HG03280 (cell line): ENCODE measurements at regions not wholly inside any gene's neighbourhood (a gene's known extent, or its start where the extent isn't known, plus 50 kb on each side); places are given as distances from the start of the nearest gene placed in this dataset.
"Not testable (repeated sequence)": the region's sequence is repeated elsewhere in the genome, so short reads cannot be mapped to it uniquely, and the experiment has no call there.

ENCODE experiments used
- ATAC-seq: cut with Tn5 transposase; IDR thresholded peaks from one replicate; pipeline ENCODE4 v1.9.1; 2021; ENCODE audit warnings: mild to moderate bottlenecking, moderate library complexity; ENCODE audit not compliant: unreplicated experiment

DNA sequence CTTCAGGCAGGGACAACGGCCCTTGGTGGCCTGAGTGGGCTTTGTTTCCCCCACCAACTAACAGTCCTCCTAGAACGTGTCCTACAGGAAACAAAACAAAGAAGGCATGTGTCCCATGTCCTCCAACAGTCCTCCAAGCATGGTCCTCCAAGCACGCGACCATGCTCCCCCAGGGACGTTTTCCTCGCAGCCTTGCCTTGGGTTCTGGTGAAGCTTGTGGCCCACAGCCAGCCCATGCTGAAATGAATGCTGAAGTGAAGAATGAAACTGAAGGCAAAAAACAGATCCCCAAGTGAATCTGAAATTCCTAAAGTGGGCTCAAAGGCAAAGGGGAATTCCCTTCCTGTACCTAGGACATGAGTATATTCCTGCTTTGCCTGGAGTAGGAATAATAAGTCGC lies 176.6 kb downstream of the JCAD start:
- ATAC-seq, result no peak

DNA sequence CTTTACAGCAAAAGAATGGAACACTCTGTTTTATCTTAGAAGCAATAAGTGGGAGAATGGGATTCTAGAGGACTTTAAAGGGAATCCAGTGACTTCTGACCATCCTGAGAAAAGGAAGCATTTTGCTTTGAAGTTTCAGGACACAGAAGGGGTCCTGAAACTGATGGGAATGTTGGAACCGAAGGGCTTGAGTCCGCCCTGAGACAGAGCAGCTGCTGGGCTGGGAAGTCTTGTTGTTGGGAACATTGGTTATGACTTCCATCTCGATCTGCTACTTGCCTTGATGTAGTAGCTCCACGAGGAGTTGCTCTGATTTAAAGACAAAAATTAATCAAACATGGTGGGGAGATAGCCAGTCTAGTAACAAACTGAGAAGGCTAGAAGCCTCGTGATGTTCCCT lies 177.6 kb downstream of the JCAD start:
- ATAC-seq, result no peak

DNA sequence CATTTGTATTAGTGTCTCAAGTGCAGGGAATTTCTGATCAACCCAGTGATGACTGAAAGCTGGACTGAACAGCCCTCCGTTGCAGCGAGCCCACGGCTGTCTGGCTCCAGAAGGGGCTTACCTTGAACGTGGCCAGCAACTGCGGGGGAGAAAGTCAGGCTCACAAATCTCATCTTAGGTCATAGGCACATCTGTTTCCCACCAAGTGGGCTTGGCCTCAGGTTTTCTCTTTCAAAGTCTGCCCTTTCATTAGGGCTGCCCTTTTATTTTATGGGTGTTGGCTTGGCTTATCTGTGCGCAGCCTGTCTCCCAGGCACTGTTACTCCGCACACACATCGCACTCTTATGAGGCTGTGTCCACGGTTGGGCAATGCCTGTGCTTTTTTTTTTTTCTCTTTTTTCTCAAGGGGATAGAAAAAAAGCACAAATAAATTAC lies 178.0 kb downstream of the JCAD start:
- no peak for ATAC-seq

DNA sequence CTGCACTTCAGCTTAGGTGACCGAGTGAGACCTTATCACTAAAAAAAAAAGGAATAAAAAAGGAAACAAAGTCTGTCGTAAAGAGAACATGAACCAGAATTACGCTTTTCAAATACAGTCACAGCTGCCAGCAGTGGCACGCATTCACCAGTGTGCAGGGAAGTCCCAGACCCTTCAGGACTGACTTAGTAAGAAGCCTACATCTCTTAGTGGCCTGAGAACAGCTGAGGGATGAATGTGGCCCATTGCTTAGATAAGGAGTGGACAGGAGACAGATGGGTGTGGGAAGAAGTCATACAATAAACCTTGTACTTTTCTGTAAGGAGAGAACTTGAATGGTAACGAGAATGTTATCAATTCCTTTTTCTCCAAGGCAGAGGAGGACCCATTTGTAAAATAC lies 178.5 kb downstream of the JCAD start:
- ATAC-seq, result no peak

DNA sequence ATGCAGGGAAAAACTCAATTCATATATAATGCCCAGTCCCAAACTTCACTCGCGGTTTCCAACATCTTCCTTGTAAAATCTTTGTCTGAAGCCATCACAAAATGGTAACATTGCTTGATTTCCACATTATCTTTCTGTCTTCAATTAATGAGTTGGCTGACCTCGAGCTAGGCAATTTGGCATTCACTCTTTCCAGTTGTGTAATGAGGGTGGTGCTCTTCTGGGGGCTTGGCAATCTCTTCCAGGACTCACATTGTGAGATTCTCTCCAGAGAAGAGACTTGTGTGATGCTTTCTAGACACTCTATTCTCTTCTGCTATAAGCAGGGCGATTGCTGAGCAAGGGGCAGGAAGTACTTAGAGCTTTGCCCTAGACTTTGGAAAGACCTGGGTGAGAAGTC lies 179.5 kb downstream of the JCAD start:
- ATAC-seq, result no peak

DNA sequence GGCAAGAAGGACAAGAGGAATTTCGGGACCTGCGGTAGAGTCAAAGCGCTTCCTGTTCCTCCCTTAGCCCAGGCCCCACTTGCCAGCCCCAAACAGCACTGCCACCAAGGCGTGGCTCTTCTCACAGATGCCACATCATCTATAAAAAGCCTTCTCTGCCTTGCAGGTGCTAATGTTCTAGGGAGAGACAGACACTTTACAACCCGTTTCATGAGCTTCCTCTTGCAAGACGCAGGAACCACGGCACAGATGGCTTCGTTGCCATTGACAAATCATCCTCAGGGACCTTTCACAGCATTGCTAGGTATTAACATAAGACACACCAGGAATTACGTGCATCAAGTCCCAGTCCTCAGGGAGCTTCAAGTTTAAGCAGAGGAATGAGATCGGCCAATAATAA lies 180.9 kb downstream of the JCAD start:
- no peak for ATAC-seq

DNA sequence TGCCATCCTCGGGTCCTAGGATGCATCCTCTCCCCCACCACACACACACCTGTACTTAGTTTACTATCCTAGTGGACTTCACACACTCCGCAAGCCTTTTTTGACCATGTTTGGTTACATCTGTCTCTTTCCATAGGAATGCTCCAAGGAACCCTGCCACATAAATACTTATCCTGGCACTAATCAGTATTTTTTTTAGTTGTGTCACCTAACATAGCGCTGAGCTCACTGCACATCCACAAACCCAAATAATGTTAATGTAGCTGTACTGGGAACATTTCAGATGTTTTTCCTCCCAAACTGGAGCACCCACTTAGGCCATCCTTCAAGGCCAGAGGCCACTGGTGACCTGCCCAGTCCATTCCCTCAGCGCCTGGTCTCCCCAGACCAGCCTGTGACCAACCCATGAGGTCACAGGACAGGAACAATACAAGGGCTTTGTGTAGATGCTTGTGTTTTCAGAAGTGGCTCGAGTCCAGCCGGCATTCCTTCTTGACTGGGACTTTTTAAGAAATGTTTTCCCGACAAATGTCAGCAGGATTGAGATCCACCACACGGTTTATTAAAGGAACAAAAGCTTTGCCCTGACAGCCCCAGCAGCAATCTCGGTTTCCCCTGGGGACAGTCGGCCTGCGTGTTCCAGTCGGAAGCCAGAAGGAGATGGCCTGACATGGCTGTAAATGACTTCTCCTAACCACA lies 181.4 kb downstream of the JCAD start:
- no peak for ATAC-seq

DNA sequence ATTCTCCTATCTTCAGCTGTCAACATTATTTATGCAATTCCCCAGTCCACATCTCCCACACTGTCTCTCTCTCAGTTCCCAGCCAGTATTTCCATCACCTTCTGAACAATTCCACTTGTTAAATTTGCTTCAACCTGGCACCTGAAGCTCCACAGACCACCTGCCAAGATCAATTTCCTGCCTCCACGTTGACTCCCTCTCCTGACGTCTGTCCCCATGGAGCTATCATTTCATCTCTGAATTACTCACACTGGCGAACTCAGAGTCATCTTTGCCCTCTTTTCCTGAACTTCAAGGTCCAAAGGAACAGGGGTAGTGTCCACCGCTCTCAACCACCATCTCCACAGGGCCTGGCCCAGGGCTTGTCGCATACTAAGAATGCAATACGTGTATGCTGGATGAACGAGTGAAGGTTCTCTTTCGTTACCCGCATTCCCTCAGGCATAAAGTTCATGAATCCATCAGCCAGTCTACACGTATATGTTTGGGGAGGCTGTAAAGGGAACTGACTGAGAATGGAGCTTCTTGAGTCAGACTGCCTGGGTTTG lies 183.3 kb downstream of the JCAD start:
- no peak for ATAC-seq

DNA sequence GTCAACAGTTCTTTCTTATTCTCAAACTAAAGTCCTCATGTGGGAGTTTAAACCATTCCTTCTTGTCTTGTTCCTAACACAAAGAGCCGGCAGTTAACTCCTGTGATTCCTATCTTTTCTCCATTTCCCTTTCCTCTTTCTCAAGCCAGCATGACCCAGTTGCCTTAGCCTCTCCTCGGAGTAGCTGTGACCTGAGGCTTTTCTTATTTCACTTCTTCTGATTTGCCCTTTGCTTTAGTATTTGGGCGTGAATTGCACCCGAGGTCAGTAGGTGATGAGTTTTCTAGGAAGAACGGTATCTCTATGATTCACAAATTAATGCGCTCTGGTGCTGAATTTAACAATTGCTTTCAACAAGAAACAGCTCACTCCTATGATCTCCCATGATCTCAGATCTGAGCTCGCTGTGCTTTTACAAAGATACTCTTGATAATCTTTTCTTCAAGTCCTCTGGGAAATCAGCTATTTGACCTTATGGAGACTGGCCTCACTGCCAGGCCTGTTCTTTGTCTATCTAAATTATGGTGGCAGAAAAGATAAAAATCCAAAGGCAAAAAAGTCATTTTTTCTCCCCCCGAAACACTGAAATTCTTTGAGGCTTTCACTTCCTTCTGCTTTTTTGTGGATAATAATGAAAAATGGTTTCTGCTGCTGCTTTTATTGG lies 184.6 kb downstream of the JCAD start:
- ATAC-seq, result no peak

DNA sequence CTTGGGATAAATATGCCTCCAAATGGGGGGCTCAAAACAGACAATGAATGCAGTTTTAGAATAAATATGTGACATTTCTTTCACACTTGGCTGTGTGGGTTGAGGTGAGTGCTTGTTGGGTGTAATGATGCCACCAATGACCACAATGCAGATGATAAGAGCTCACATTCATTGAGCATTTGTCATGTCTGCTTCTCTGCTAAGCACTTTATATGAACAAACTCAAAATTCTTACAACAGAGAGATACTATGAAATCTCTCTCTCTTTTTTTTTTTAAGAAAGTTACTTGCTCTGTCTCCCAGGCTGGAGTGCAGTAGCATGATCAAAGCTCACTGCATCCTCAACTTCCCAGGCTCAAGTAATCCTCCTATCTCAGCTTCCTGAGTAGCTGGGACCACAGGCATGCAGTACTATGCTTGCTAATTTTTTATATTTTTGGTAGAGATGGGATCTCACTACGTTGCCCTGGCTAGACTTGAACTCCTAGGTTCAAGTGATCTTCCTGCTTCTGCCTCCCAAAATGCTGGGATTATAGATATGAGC lies 185.4 kb downstream of the JCAD start:
- no peak for ATAC-seq

DNA sequence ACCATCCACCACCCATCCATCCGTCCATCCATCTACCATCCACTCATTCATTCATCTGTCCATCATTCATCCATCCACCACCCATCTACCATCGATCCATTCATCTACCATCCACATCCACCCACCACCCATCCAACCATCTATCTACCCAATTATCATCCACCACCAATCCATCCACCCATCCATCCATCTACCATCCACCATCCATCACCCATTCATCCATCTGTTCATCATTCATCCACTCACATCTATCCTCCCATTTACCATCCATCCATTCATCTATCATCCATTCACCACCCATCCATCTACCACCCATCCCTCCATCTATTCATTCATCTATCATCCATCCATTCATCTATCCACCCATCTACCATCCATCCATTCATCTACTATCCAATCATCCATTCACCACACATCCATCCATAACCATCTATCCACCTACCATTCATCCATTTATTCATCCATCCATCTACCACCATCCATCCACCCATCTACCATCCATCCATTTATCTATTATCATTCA lies 188.8 kb downstream of the JCAD start:
- ATAC-seq, result no peak

DNA sequence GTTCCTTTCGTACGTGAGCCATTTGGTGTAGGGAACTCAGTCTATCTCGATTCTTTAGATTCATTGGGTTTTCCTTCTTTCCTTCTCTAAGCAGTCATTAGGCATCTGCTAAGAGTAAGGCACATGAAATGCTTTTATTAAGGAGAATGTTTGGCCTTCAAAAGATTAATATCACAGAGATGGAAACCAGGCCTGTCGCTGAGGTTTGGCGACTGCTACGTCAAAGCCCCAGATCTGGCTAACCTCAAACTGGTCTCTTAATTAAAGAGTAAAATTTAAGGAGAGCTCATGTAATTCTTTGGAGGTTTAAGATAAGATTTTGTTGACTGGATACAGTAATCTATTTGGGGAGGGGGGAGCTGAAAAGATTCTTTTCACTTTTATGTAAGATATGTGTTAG lies 189.8 kb downstream of the JCAD start:
- no peak for ATAC-seq

DNA sequence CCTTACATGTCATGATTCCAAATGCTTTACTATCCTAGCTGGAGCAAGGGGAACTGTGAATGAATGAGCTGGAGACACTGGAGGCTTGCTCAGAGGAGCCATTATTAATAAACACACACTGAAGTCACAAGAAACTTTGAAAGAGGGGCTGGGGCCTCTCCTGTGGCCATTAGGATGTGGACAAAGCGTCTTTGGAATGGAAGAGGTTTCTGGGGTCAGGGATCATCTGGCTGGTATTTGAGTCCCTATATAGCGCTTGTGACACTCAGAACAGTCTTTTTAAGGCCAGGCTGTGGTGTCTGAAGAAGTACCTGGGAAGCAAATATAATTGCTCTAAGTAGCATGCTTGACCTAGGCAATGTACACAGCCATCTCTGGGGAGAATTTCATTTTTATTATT lies 193.0 kb downstream of the JCAD start:
- no peak for ATAC-seq

DNA sequence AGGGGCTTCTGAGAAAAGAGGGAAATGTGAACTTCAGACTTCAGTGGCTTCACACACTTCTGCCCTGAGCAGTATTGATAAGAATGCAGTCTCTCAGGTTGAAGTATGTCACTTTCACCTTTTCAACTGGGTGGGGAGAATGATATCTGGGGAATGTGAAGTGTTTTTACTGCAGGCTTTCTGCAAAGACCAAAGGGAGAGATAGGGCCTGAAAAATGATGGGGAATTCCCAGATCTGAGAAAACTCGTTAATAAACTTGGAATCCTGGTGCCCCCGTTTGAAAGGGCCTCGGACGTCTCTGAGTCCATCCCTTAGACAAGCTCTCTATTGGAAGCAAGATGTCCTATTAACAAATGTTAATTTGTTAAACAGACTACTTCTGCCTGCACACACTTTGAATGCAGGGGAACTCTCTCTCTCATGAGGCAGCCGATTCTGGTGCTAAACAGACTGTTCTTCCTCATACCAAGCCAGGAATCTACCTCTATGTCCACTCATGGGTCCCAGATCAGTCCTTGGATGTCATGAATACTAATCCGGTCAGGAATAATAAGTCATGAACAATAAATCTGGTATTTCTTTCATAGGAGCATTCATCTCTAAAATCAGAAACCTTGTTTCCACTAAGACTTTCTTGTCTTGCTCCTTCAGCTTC lies 193.6 kb downstream of the JCAD start:
- ATAC-seq, result no peak

DNA sequence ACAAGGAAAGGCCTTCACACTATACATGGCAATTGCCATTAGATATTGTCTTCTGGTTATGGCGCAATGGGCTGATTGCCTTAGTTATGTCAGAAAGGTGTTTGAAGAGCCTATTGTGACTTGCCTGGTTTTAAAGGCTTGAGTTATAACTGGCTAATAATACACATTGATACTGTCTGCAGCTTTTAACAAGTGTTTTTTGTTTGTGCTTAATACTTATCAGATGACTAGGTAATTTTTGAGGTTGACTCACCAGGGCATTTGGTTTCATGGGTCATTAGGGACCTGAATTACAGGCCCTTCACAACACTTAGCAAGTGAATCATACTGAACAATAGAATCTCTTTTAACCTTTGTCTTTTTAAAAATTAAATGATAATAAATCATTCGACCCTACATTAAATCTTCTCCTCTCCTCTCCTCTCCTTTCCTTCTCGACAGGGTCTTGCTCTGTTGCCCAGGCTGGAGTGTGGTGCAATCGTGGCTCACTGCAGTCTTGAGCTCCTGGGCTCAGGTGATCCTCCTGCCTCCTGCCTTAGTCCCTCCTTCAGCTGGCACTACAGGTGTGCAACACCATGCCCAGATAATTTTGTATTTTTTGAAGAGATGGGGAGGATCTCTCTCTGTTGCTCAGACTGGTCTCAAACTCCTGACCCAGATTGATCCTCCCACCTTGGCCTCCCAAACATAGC lies 196.3 kb downstream of the JCAD start:
- ATAC-seq, result no peak

DNA sequence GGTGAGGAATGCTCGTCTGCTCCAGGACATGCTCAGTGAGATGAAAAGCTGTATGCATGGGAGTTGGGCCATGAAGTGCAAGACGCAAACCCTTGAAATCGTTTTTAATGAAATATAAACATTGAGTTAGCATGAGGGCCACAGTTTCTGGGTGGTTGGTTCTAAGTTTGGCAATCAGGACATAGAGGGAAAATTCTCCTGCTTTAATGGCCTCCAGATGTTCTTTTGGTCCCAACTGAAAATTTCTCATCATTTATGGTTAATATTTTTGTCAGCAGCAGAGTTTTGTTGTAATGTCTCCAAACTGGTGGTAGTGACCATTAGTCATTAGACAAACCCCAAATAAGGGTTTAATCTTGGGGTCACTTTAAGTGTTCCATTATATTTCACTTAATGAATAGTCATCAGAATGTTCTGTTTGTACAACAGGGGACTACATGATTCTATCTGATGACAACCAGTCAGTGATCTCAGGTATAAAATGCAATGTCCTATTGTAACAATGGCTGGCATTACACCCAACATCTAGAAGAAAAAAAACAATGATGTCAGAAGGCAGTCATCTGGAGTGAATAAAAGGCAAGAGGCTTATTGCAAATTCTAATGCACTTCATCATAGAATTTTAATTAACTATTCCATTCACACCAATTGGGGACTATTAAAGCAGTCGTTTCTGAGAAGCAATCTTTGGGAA lies 197.4 kb downstream of the JCAD start:
- ATAC-seq, result no peak

DNA sequence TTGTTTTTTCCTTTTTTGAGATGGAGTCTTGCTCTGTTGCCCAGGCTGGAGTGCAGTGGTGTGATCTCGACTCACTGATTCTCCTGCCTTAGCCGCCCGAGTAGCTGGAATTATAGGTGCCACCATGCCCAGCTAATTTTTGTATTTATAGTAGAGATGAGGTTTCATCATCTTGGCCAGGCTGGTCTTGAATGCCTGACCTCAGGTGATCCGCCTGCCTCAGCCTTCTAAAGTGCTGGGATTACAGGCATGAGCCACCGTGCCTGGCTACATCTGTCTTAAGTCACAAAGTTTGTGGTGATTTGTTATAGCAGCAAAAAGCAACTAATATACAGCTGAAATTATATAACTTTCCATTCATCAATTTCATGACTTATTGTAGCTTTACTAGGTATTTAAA lies 198.2 kb downstream of the JCAD start:
- ATAC-seq, result not testable (repeated sequence)

DNA sequence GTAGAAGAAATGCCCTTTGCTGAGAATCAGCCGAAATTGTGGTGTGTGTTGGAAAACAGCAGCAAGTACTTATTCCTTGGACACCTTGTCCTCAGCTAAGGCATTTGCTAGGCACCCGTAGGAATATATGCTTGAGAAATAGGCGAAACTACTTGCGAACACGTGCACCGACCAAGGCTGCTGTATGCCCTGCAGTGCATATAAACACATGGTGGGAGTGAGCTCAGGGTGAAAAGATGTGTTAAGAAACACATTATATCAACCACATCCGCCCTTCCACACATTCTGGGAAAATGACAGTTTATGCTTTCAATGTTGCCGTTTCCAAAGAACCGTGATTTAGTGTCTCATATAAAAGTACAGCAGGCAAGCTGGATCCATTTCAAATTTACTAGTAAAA lies 199.2 kb downstream of the JCAD start:
- ATAC-seq, result no peak

DNA sequence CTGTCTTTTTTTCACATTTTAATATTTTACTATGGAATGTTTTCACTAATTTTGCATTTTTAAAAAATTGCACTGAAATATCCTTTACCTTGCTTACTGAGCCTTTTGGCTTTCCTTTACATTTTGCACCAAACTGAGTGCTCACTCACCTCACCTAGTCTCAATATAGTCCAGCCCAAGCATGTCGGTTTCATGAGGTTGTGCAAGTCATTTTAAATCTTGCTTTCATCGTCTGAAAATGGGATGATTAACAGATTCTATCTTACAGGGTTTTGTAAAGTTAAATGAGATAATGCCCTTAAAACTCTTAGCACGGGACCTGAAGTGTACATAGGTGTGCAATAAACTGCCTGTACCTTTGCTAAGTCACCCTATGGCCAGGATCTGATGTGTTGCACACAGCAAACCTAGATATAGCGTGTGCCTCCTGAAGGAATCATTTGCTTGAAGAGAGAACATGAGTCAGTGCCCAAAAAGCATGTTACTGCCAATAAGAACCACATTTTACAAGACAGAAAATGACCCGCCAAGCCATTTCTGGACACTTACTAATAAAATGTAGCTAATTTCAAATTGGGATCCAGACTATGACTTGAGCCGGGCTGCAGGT lies 199.8 kb downstream of the JCAD start:
- no peak for ATAC-seq

DNA sequence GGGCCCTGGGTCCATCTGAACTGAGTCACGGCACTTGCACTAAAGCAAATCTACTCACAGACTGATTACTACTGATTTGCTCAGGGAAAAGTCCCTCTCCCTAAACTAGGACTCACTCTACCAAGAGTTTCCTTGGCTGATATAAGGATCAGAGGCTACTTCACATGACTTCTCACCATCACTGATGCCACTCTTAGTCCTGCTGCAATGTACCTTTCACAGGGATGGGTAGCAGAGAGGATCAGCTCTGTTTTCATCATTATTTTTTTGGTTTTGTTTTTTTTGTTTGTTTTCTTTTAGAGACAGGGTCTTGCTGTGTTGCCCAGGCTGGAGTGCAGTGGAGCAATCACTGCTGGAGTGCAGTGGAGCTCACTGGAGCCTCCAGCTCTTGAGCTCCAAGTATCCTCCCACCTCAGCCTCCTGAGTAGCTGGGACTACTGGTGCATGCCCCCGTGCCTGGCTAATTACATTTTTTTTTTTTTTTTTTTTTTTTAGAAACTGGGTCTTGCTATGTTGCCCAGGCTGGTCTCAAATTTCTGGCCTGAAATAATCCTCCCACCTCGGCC lies 200.6 kb downstream of the JCAD start:
- ATAC-seq, result no peak
